Kidney (tissue), 13 donors: ENCODE measurements at regions not wholly inside any gene's neighbourhood (a gene's known extent, or its start where the extent isn't known, plus 50 kb on each side); places are given as distances from the start of the nearest gene placed in this dataset.

Experiments
- DNase-seq, 5 donors: peaks; one replicate each; pipeline ENCODE4 v3.0.0-alpha.2; 2013 to 2020
- FAIRE-seq: peaks from 2 replicates; lab custom pipeline; 2012; peaks lifted over from hg19 to GRCh38; lab: Jason Lieb, UNC
- H3K27ac ChIP-seq, 2 donors: one replicate each; pipeline ENCODE4 v1.7.0; 2013; ENCODE audit warnings: low read depth in 2 of 2, low read length in 2 of 2, inconsistent platforms in 1 of 2
- H3K27me3 ChIP-seq: one replicate; pipeline ENCODE4 v1.7.1; 2013; ENCODE audit warnings: low read length, inconsistent platforms; ENCODE audit not compliant: control insufficient read depth, insufficient read depth
- H3K36me3 ChIP-seq, 3 donors: one replicate each; pipeline versions ENCODE4 v1.7.0 to v1.7.1; 2013; ENCODE audit warnings: low read length in 3 of 3, control low read depth in 1 of 3, inconsistent platforms in 1 of 3; ENCODE audit not compliant: insufficient read depth in 3 of 3, control insufficient read depth in 2 of 3
- H3K4me1 ChIP-seq, 3 donors: one replicate each; pipeline versions ENCODE4 v1.7.0 to v1.7.1; 2013; ENCODE audit warnings: low read length in 3 of 3, inconsistent platforms in 1 of 3, low read depth in 1 of 3; ENCODE audit not compliant: control insufficient read depth in 2 of 3, insufficient read depth in 2 of 3
- H3K4me3 ChIP-seq, 3 donors: one replicate each; pipeline versions ENCODE4 v1.7.0 to v1.8.1; 2013; ENCODE audit warnings: low read length in 3 of 3, control low read depth in 1 of 3, inconsistent platforms in 1 of 3
- H3K9ac ChIP-seq, 3 donors: one replicate each; pipeline versions ENCODE4 v1.7.0 to v1.7.1; 2013; ENCODE audit warnings: low read length in 3 of 3, control low read depth in 1 of 3, inconsistent platforms in 1 of 3
- H3K9me3 ChIP-seq, 3 donors: one replicate each; pipeline versions ENCODE4 v1.7.0 to v1.7.1; 2013; ENCODE audit warnings: low read length in 3 of 3, control low read depth in 1 of 3, inconsistent platforms in 1 of 3; ENCODE audit not compliant: control insufficient read depth in 2 of 3, insufficient read depth in 1 of 3
- CTCF ChIP-seq: IDR thresholded peaks from 3 replicates; pipeline ENCODE4 v1.5.1; 2012; ENCODE audit warnings: mild to moderate bottlenecking, moderate library complexity, borderline replicate concordance; ENCODE audit not compliant: insufficient read depth; ENCODE audit errors: extremely low read depth
- intact Hi-C: fragments of 100-400 bp; cut with DNase I; formaldehyde crosslinking; loops from one replicate; pipeline ENCODE4 v1.11.1; 2022
- donor health status: control.
- donor health status: control.
- donor health status: control.
- donor health status: control.
- donor health status: control.
- donor health status: DM: yes; HTN: yes; CAD: no.
- donor health status: Normal renal cell carcinoma (clear cell type).

GRCh38 chr9:107173422-107174180, 109.5 kb upstream of the RAD23B start:
- intact Hi-C loops: no loop called here
- Histone ChIP-seq H3K9me3 (no peaks in the 10 kb centered on the region), H3K4me1 (no peaks in the 10 kb centered on the region), H3K27me3 (no peaks in the 10 kb centered on the region), H3K27ac (no peak overlapping the region), H3K4me3 (no peak overlapping the region), H3K36me3 (no peaks in the 10 kb centered on the region), H3K9ac (no peak overlapping the region)
- no peak for FAIRE-seq
- no peak for TF ChIP-seq CTCF
- no peak for DNase-seq

- FAIRE-seq (no peak), DNase-seq (no peak)
- Histone ChIP-seq H3K4me1 (no peaks in the 10 kb centered on the region), H3K9ac (no peak overlapping the region), H3K4me3 (no peak overlapping the region), H3K9me3 (no peaks in the 10 kb centered on the region), H3K36me3 (no peaks in the 10 kb centered on the region), H3K27me3 (no peaks in the 10 kb centered on the region), H3K27ac (no peak overlapping the region)
- intact Hi-C loops: no loop called here
- TF ChIP-seq CTCF: no peak
Measured at GRCh38 chr9:107174441-107174840, 108.6 kb upstream of the RAD23B start.

GRCh38 chr9:107175041-107175440, 108.0 kb upstream of the RAD23B start:
- no peak overlapping the region for H3K9ac ChIP-seq
- no peak for FAIRE-seq
- H3K4me3 ChIP-seq: no peak overlapping the region
- no peaks in the 10 kb centered on the region for H3K36me3 ChIP-seq
- H3K27me3 ChIP-seq: no peaks in the 10 kb centered on the region
- no peak overlapping the region for H3K27ac ChIP-seq
- TF ChIP-seq CTCF: no peak
- intact Hi-C loops: no loop called here
- DNase-seq: no peak
- H3K4me1 ChIP-seq: no peaks in the 10 kb centered on the region
- H3K9me3 ChIP-seq: no peaks in the 10 kb centered on the region
